ENCODE measurements at regions not wholly inside any gene's neighbourhood (a gene's known extent, or its start where the extent isn't known, plus 50 kb on each side); places are given as distances from the start of the nearest gene placed in this dataset.
"Not testable (repeated sequence)": the region's sequence is repeated elsewhere in the genome, so short reads cannot be mapped to it uniquely, and the experiment has no call there.

DNA sequence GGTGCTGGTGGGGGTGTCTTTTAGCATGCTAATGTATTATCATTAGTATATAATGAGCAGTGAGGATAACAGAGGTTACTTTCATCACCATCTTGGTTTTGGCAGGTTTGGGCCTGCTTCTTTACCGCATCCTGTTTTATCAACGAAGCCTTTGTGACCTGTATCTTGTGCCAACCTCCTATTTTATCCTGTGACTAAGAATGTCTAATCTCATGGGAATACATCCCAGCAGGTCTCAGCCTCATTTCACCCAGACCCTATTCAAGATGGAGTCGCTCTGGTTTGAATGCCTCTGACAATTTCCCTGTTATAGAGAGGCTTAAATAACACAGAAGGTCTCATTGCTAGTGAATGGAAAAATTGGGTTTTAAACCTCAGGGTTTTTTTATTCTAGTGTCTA, 300.8 kb upstream of the PROX1 start:
- H3K27ac ChIP-seq, result no peak overlapping the region

DNA sequence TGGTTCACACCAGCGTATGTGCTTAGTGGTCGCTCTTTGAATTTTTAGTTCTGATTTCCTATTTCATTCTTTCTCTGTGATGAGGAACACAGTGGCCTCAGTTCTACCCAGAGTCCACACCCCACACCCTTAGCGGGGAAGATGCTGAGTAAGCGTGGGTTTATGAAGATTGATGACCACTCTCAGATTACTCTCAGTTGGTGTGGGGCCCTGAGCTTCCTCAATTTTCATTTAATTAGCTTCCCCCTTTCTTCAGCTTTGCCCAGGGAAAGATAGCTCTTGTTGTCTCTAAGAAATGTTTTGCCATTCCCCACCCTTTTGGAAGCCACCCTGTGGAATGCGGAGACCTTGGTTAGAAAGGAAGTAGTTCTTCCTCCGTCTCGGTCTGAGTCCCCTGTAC, 299.9 kb upstream of the PROX1 start:
- Histone ChIP-seq H3K4me3 (no peak overlapping the region), H3K27ac (no peak overlapping the region)

More for the DNA sequence above, 300.8 kb upstream of the PROX1 start:
- no peak overlapping the region for H3K4me3 ChIP-seq

DNA sequence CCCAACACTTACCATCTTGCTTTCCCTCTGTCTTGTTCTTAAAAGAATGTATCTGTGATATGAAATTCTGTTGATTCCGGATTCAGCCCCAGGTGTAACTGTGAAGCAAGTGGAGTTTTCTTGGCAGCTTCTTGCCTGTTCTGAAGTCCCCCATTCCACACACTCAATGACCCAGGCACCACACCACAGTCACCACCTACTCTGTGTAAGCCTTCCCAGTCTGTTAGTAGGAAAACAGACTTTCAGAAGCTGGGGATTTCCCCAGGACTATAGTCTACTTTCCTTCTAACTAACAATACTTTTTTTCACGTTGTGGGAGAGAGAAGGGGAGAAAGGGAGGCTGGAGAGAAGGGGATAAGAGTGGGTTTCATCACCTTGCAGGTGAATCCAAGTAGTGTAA, 299.1 kb upstream of the PROX1 start:
- peak overlapping the region in 1 of 21 experiments; percentile 72 for H3K27ac ChIP-seq
- H3K4me3 ChIP-seq, result no peak overlapping the region

- H3K27ac ChIP-seq, result peak overlapping the region in 1 of 21 experiments; percentile 72
- H3K4me3 ChIP-seq, result no peak overlapping the region
These were observed 298.5 kb upstream of the PROX1 start for GRCh38 chr1:213689260-213689659.

- Histone ChIP-seq H3K4me3 (no peak overlapping the region), H3K27ac (no peak overlapping the region)
These were observed 297.3 kb upstream of the PROX1 start for GRCh38 chr1:213690341-213690917.

DNA sequence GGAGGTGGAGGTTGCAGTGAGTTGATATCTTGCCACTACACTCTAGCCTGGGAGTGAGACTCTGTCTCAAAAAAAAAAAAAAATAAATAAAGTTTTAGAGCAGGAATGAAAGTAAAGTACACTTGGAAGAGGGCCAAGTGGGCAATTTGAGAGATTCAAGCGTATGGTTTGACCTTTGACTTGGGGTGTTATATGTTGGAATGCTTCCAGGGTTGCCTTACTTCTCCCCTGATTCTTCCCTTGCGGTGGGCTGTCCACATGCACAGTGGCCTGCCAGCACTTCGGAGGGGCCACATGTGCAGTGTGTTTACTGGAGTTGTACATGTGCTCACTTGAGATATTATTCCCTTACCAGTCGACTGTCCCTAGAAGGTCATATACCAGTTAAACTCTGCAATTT, 295.5 kb upstream of the PROX1 start:
- no peak overlapping the region for H3K4me3 ChIP-seq
- no peak overlapping the region for H3K27ac ChIP-seq

- no peak overlapping the region for H3K4me3 ChIP-seq
- H3K27ac ChIP-seq, result no peak overlapping the region
These were observed 293.9 kb upstream of the PROX1 start for GRCh38 chr1:213693864-213694263.

DNA sequence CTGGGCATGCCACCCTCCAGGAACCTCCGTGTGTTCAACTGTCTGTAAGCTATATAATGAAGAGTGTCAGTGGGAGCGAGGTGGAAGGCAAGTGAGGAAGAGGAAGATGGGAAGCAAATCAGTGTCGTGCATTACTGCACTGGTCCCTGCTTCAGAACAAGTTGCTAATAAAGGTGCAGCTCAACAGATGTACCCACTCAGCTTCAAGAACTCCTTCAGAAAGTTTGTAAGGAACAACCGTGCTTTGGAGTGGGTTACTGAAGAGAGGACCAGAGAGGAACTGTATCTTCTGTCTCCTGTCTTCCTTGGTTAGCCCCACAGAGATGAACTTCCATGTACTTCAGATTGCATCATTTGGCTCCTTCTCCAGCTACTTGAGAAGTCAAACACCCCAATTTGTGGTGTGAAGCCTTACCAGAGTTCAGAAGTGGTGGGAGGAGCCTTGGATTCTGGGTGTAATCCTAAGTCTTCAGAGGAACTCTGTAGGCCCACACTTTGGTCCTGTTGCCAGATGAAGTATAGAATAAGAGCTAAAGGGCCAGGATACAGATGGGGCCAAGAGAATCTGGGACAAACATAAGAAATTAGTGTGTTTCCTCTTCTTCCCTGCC, 290.5 kb upstream of the PROX1 start:
- no peak overlapping the region for H3K4me3 ChIP-seq
- no peak overlapping the region for H3K27ac ChIP-seq

- Histone ChIP-seq H3K4me3 (no peak overlapping the region), H3K27ac (no peak overlapping the region)
These were observed 289.6 kb upstream of the PROX1 start for GRCh38 chr1:213698092-213698702.

DNA sequence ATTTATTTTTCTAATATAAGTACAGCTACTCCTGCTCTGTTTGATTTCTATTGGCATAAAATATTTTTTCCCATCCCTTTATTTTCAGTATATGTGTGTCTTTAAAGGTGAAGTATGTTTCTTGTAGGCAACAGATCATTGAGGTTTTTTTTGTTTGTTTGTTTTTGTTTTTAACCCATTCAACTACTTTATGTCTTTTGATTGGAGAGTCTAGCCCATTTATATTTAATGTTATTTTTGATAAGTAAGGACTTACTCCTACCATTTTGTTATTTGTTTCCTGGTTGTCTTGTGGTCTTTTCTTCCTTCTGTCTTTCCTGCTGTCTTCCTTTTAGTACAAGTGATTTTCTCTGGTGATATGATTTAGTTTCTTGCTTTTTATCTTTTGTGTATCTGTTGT, 285.1 kb upstream of the PROX1 start:
- H3K4me3 ChIP-seq, result no peak overlapping the region
- H3K27ac ChIP-seq, result no peak overlapping the region

DNA sequence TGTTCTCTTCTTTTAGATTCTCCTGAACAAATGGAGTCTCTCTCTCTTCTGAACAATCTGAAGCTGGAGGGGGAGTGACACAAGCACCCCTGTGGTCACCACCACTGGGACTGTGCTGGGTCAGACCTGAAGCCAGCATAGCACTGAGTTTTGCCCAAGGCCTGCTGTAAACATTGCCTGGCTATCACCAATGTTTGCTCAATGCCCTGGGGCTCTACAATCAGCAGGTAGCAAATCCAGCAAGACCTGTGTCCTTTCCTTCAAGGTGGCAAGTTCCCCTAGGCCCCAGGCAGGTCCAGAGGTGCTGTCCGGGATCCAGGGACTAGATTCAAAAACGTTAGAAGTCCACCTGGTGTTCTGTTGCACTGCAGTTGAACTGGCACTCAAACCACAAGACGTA, 282.8 kb upstream of the PROX1 start:
- Histone ChIP-seq H3K27ac (no peak overlapping the region), H3K4me3 (no peak overlapping the region)

GRCh38 chr1:213711833-213712490, 275.8 kb upstream of the PROX1 start:
- H3K27ac ChIP-seq, H3K4me3 ChIP-seq: not testable (repeated sequence)

- no peak overlapping the region for H3K27ac ChIP-seq
- H3K4me3 ChIP-seq, result no peak overlapping the region
These were observed 273.1 kb upstream of the PROX1 start for GRCh38 chr1:213714645-213715044.

DNA sequence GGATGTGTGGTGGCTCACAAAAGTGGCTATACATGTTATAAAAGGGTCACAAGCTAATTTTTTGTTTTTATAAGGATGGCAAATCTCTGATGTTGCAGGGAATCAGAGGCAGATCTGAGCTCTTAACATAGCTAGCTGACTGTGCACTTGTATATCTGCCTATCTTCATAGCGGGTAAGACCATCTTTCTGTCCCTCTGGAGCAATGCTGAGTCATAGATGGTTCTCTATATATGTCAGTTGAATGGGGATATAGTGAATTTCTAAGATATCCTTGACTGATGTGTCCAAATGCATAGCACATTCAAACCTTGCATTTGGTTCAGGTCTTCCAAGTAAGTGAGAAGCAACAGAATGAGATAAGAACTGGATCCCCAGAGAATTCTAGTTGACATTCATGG, 272.6 kb upstream of the PROX1 start:
- Histone ChIP-seq H3K4me3 (no peak overlapping the region), H3K27ac (no peak overlapping the region)

- H3K4me3 ChIP-seq, result no peak overlapping the region
- no peak overlapping the region for H3K27ac ChIP-seq
These were observed 268.3 kb upstream of the PROX1 start for GRCh38 chr1:213719462-213719861.

DNA sequence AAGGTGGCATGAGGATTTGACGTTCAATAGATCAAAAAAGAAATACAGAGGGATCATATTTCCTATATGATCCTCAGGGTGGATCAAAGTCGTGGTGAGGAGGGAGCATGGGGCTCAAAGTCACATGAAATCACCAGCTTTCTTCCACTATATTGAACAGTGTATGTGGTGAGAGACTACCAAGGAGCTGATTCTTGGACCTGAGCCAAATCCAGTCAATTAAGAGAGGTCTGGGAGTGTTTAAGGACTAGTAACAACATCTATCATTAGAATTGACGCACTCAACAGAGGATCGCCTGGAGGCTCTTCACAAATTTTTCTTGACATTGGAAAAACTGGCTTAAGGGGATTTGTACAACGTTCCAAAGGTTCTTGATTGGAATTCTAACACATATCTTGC, 267.7 kb upstream of the PROX1 start:
- no peak overlapping the region for H3K4me3 ChIP-seq
- H3K27ac ChIP-seq, result no peak overlapping the region

GRCh38 chr1:213723187-213723586, 264.6 kb upstream of the PROX1 start:
- Histone ChIP-seq H3K4me3 (no peak overlapping the region), H3K27ac (no peak overlapping the region)

GRCh38 chr1:213724640-213725536, 262.9 kb upstream of the PROX1 start:
- Histone ChIP-seq H3K4me3 (no peak overlapping the region), H3K27ac (no peak overlapping the region)

DNA sequence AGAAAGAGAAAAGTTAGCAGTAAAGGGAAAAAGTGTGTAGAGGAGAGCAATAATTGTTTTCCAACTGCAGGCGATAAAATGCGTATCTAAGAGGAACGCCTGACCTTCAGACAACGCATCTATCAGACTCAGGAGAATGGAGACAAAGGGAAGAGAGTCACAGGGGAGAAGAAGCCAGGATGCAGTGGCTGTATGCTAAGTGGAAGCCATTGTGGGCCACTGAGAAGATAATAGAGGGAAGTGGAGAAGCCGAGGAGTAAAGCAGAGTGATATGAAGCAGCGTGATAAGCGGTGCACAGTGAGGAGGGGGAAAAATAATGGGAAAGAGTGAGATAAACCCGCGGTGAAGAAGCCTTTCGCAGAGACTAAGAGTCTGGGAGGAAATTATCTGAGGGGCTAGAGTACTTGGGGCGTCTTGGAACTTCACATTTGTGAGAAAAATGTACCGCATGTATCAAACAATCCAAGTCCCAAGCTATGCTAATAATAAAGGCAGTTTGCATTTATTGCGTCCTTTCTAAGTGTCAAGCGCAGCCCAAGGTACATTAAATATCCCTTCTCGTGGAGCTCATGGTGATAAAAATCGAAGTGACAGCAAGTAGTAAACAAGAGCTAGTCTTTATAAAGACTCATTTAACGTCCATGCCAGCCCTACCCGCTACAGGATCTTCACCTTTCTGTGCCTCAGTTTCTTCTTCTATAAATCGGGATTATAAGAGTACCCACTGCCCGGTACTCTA, 259.8 kb upstream of the PROX1 start:
- Histone ChIP-seq H3K4me3 (no peak overlapping the region), H3K27ac (no peak overlapping the region)
